Activated T-cell treated with anti-CD3 and anti-CD28 coated beads for 1 hour (primary cell): ENCODE measurements at regions not wholly inside any gene's neighbourhood (a gene's known extent, or its start where the extent isn't known, plus 50 kb on each side); places are given as distances from the start of the nearest gene placed in this dataset.
"Not testable (repeated sequence)": the region's sequence is repeated elsewhere in the genome, so short reads cannot be mapped to it uniquely, and the experiment has no call there.

Source experiments
- DNase-seq: peaks from one replicate; pipeline ENCODE4 v3.0.0-alpha.2; 2020; ENCODE audit warnings: low read depth

DNA sequence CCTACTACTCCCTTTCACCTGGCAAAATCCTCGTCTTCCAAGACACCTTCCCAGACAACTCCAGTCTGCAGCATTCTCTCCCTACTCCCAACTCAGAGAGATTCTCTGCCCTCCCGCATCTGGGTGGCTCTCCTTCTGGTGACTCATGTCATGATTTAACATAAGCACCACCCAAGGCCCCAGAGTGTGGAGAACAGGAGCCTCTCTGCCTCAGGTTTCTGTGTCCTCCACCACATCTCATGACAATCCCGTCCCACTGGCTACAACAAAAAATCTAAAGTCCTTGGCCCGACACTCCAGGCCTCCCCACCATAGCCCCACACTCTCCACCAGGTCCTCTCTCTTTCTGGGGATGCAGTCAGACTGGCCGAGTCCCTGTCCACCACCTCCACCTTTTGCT, 197.1 kb downstream of the BCL11A start:
- DNase-seq, result no peak

DNA sequence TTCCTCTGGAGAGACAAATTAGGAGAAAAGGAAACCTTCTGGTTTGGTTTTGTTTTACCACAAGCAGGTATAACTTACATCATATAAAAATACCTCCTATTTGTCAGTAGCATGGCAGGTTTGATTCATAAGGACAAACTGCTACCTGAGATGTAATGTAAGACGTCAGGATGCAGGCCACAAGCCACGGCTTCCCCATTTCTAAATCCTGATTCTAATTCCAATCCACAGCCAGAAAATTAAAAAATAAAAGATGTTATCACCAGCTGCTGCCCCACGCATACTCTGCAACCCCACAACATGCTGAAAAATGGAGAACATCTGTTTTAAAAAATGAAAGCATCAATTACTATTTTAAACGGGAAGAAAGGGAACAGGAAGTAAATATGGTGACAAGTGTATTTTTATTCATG, 197.6 kb downstream of the BCL11A start:
- DNase-seq, result no peak

DNA sequence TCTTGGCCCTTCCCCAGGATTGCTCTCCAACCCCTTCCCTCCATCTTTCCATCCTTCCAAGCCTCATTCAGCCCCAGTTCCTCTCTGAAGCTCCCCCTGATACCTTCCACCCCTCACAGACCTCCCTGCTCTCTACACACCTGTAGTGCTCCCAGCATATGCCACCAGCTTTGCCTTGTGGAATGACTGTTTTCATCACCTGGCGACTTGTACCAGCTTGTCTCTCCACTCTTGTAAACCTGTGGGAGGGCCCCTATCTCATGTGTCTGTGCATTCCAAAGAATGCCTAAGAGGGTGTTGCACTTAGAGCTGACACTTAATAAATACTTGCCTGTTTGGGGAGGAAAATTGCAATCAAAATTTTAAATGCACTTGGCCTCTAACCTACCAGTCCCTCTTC, 198.7 kb downstream of the BCL11A start:
- no peak for DNase-seq

DNA sequence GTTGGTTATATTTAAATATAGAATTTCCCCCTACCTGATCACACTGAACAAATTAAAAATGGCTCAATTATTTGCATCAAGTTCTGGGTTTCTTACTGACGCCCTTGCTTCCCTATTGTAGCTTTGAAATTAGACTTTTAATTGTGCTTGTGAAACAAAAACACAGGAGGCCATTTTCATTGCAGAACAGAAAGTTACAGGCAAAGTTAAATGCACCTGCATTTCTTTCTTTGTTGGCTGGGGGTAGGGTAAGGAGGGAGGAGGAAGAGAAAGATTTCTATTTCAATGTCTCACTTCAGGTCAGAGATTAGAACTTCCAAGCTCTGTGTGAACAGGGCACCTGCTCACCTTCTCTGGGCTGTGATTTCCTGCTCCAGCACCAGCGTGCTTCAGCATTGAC, 199.6 kb downstream of the BCL11A start:
- no peak for DNase-seq

DNA sequence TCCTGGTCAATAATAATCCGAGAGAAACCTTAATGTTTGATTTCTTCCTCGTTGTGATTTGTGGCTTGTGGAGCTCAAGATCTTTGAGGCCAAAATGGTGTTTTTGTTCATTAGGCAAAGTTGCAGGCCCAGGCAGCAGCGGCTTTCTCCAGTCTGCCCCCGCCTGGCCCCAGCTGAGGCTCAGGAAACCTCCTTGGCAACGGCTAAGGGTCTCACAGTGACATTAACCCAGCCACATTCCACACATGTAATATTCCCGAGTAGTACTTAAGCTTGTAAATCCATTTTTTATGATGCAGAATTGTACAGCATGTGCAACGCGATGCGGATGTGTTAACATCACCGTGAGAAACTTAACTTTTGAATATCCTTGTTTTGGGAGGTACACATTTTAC, 200.1 kb downstream of the BCL11A start:
- DNase-seq, result no peak

DNA sequence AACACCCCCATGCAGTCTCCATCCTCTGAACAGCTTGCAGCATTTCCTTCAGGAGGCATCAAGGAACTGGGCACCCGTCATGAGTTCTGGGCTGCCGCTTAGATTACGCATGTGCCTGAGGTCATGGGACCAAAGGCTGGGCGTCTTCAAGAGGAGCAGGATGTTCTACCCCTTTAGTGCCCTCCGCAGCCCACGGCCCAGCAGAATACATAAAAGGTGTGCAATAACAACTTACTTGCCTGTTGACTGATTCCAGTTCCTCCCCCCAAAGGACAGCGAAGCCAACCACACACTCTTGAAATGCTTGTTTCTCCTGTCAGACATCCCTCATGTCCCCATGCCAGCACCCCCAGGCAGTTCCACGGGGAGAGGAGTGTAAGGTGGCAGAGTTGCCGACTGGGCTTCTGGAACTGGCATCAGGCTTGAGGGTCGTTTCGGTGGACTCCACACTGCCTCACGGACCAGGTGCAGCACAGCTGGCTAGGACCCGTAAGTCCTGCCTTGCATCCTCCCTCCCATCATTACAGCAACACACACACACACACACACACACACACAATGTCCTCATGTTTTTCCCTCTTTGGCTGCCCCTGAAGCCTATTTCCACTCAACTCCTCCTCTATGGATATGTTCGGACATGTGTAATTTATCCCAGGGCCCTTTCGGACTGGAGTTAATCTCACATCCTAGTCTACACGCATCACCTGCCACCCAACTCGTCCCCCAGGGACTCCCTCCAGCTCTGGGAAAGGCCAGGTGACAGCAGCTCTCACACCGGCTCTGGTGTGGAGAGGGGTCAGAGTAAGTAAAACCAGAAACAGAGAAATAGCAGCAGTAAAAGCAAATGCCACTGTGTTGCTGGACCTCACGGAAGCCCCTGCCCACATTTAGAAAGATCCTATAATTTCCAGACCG, 200.7 kb downstream of the BCL11A start:
- no peak for DNase-seq

DNA sequence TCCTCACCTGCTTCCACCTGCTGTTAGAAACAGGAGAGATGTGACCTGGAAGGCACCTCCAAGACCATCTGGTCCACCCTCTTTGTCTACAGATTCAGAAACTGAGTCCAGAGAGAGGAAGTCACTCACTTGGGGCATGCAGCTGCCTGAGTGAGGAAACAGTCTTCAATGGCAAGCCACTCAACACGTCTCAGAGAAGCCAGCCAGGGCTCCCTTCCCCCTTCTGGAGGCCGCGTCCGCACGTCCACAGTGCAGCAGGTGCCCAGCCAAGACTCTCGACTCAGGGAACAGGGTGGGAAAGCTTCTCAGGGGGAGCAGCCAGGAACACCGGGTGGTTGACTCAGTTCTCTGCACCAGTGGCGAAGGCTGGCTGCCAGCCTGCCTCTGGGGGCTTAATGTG, 201.7 kb downstream of the BCL11A start:
- no peak for DNase-seq

DNA sequence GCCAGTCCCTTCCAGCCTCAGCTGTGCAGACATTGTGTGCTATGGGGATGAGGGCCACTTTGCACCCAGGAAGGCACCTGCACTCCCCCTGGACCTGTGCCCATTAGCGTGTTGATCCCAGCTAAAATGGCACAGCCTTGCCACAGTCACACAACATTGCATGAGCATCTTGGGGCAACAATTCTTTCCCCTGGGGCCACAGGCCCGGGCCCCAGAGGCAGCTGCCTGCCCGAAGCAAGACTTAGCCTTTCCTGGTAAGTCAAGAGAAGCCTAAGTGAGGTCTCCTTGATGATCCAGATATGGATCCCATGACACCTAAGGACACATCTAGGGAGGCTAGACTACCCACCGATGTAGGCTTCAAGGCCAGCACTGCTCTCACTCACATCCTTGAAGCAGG, 202.1 kb downstream of the BCL11A start:
- no peak for DNase-seq

DNA sequence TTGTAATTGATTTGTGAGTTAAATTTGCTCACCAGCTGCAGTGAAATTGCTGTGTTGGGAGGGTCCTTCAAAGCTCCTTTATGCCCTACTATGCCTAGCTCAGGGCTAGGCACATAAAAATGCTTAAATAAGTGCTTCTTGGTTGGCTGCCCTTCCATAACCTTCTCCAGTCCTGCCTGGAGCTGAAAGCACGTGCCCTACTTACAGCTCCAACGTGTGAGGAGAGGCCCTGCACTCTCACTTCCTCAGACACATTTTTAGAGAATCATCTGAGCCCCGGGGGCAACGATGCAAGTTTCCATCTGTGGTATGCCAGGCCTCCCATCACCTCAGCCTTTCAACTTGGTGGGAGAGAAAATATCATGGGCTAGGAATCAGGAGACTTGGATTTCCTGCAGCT, 202.7 kb downstream of the BCL11A start:
- no peak for DNase-seq

DNA sequence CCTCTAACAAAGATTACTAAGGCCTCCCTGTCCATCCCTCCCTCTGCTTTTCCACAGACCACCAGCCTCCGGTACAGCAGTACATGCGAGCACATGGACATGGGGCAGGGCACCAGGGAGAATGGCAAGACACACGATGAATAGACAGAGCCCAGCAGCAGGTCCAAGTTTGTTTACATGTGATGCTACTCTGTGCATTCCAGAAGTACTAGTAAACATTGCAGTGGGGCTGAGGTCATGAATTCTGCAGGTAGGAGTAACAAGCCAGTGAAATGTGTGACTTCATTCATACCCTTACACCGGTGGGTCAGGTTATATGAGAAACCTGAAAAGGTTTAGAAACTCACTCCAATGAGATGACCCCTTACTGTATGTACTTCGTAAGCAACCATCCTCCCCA, 205.7 kb downstream of the BCL11A start:
- DNase-seq, result no peak

DNA sequence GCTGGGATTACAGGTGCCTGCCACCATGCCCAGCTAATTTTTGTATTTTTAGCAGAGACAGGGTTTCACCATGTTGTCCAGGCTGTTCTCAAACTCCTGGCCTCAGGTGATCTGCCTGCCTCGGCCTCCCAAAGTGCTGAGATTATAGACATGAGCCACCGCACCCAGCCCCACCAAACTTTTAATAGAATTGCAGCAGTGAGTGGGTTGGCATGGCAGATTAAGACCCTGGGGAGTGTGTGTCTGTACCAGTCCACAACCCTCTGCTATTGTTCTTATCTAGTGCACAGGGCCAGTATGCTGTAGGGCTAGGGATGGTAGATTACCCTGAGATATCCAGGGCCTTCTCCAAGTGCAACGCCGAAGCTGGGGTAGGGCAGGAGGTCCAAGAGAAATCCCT, 211.0 kb downstream of the BCL11A start:
- not testable (repeated sequence) for DNase-seq

DNA sequence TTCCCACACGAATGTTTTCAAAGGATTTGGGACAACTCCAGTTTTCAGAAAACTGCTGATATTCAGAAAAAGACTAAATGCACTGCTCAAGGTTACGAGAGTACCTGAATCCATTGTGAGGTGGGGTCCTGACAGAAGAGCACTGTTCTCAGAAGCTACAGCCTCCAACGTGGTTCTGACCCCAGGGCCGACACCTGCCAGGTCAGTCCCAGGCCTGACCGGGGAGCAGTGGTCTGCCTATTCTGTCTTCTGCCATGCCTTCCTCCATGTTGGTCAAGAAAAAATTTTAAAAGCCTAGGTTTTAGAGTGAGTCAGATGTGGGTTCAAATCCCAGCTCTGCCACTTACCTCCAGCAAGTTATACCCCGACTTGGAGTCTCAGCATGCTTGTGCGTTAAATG, 212.3 kb downstream of the BCL11A start:
- no peak for DNase-seq

DNA sequence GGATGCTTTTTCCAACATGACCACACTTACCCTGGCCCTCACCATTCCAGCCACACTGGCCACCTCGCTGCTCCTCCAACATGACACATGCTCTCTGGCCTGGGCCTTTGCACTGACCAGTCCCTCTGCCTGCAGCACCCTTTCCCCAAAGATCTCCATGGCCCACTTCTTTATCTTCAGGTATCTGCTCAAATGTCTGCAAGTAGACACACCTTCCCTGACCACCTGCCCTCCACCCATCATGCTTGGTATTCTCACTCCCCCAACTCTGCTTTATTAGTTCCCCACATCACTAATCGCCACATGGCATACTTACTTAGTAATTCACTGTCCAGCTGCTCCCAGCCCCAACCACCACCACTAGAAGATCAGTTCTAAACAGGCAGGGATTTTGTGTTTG, 214.2 kb downstream of the BCL11A start:
- DNase-seq, result no peak

DNA sequence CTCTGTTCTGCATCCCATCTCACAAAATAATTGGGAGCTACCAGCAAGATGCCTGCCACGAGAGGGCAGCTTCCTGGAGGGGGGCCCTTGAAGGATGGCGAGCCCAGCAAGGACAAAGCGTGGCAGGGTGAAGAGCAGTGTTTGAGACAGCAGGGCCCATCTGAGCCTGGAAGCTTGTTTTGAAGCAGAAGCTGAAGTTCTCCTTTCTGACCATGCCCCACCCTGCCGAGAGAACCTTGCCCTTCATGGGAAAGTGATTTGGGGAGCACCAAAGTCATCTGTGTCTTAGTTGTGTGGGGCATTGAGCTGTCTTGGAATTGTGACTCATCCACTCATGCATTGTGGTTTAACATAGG, 216.3 kb downstream of the BCL11A start:
- DNase-seq, result no peak

DNA sequence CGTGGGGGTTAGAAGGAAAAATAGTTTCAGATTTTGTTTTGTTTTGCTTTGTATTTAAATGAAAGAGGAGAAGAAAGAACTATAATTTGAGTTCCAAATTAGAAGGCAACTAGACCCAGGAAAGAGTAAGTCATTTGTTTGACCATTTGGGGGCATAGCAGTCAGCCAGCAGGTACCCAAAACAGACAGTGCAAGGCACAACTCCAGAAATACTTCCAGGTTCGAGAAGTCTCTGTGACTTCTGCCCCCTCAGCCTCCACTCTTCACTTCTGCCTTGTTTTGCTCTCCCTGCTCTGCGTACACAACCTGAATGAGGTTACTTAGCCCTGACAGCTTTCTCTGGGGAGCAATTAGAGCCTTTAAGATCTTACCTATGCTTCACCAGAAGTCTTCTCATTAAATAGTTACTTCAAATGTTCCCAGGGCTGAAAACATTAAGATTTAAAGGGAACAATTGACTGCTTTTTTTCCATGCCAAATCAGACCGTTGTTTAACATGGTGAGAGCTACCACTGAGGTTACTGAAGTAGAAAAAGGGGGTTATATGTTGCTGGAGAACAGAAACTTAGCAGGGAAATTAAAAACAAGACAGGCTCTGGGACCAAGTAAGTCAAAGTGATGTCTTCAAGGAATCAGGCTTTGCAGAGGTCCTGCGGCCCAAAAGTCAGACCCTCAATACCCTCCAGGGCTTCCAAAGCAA, 216.9 kb downstream of the BCL11A start:
- no peak for DNase-seq

DNA sequence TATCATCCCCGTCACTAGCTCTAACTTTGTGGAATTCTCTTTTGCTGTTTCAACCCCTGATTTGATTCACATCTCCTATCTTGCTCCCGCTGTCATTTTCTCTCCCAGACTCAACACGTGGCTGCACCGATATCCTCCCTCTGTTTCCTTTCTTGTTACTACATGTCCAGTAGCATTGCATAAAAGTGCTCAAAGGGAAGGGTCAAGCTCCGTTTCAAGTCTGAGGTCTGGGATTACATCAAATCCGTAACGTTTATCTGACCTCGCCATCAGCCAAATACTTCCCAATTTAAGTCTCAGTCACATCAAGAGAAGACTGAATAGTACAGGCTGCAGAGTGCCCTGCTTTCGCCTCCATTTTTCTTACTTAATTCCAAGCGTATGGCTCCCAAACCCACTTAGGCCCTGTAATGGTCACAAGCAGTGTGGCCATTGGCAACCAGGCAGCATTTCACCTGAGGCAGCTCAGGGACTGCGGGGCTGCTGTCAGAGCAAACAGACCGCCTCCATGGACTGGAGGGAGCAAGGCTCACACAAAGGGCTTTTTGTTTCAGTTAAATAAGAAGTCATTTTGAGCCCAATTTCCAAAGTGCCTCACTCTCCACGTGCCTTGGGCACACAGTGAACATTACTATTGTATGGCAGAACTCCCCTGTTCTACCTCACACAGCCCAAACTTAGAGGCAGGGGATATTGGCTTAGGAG, 217.8 kb downstream of the BCL11A start:
- no peak for DNase-seq

DNA sequence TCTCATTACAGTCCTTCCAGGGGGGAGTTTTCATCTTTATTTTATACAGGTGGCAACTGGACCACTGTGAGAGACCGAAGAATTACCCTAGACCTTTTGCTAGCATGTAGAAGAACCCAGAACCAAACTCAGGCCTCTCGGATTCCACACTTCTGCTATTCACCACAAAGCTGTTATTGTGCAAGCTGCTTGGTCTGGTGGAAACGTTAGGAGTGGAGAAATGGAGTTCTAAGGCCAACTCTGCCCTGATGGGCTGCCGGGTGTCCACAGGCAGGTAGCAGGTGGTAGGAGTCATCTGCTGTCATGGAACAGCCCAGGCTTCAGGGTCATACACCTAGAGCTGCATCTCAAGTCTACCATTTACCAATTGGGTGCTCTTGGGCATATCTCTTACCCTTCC, 218.8 kb downstream of the BCL11A start:
- no peak for DNase-seq

DNA sequence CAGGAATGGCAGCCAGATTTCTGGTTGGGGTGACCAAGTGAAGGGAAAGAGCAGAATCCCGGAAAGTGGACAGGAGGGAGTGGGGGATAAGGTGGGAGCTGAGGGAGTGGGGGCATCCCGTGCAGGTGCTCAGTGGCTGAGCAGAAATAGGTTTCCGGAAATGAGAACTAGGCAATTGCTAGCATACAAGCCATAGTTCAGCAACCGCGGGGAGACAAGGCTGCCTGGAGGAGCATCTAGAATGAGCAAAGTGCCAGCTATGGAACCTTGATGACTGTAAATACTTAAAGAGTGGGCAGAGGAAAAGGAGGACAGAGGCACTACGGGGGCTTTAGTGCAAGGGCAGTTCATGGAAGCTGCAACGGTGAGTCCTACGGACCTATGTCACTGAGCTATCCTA, 220.2 kb downstream of the BCL11A start:
- no peak for DNase-seq

DNA sequence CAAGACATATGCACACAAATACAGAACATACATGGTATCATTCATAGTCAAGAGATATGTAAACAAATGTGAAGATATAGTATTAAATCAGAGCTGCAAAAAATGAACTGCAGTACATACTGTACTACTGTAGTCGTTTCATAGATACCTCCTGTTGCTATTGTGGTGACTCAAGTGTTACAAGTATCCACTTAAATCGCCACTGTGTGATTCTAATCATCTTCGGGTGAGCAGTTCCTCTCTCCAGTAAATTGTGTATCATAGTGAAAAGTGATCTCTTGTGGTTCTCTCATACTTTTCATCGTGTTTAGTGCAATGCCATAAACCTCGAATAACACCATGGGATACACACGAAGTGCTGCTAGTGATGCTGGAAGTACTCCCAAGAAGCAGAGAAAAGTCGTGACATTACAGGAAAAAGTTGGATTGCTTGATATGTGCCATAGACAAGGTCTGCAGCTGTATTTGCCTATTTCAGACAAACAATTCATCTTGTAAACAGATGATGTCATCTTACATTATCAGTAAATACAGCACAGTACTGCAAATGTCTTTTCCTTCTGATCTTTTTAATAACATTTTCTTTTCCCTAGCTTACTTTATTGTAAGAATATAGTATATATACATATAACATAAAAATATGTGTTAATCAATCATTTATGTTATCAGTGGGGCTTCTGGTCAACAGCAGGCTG, 222.2 kb downstream of the BCL11A start:
- no peak for DNase-seq

DNA sequence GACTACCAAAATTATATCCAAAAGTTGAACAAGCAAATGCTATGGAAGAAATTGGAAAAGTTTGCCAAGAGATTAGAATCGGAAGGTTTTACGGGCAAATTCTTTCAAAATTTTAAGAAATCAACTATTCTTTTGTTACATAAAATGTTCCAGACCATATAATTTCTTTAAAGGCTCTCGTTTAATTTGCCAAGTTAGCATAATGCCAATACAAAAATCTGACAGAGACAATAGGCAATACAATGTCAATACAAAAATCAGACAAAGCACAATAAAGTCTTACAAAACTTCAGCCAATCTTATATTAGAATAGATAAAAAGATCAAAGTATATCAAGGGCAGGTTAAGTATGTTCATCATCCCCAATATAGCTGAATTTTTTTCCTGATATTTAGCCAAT, 224.2 kb downstream of the BCL11A start:
- DNase-seq, result no peak

DNA sequence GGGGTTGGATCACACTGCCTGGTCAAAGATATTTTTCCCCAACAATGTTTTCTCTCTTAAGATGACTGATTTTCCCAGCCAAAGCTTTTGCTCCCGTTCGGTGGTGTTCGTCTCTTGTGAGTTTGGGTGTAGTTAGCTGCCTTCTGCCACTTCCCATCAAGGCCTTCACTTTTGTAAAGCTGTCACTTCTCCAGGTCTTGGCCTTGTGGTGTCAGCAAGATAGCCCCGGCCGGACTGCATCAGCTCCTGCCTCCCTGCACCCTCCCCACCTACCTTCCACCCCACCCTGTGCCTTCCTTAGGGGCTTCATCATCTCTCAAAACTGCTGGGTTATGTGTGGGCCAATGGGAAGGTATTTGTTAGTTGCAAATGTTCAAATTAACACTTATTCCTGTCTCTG, 228.9 kb downstream of the BCL11A start:
- DNase-seq, result no peak

DNA sequence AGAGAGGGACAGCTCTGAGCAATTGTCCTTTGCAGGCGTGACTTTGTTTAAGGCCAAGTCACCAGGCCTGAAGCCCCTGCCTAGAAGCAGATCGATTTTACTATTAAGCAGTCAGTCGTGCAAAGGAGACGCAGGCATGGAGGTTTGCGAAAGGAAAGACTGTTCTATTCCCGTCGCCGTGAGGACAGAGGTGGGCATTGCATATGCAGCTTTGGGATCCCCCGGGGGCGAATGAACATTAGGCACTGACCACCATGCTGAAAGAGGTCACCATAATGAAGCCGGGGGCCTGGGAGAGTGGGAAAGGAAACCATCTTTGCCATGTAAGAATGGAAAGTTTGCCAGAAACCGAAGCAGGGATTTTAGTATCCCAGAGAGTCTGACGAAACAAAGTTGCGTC, 231.6 kb downstream of the BCL11A start:
- no peak for DNase-seq

DNA sequence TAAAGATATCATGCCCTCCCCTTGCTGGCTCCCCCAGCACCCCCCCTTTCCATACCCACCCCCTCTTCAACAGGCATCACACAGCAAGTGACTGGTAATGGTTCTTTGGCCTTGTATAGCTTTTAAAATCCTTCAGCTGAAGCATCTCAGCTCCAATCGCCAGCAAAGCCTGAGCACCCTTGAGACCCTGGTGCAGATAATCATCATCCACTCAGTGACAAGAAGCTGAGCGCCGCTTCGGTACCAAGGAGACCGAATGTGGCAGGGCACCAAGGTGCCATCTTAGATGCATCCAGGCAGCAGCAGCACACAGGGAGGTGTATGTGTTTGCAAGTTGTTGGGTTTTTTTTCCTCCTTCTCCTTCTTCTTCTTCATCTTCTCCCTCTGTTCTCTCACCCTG, 232.7 kb downstream of the BCL11A start:
- no peak for DNase-seq
